Fibroblast of lung (primary cell): ENCODE measurements at regions not wholly inside any gene's neighbourhood (a gene's known extent, or its start where the extent isn't known, plus 50 kb on each side); places are given as distances from the start of the nearest gene placed in this dataset.

Experiments
- DNase-seq, 2 donors: peaks; one replicate each; pipeline versions ENCODE4 v3.0.0 to v3.0.0-alpha.2; 2010; ENCODE audit warnings: low read depth in 2 of 2
- H2AFZ ChIP-seq: 2 replicates; pipeline ENCODE4 v1.5.1; 2012; ENCODE audit warnings: low read length, control low read depth, inconsistent platforms
- H3K27ac ChIP-seq: 2 replicates; pipeline ENCODE4 v1.5.1; 2011; ENCODE audit warnings: low read length, control low read depth; ENCODE audit not compliant: insufficient read depth
- H3K27me3 ChIP-seq: 2 replicates; pipeline ENCODE4 v1.5.1; 2011; ENCODE audit warnings: mild to moderate bottlenecking, low read length; ENCODE audit not compliant: control insufficient read depth, insufficient read depth
- H3K36me3 ChIP-seq: 2 replicates; pipeline ENCODE4 v1.5.1; 2011; ENCODE audit warnings: low read length; ENCODE audit not compliant: control insufficient read depth, insufficient read depth
- H3K4me1 ChIP-seq: 2 replicates; pipeline ENCODE4 v1.5.1; 2011; ENCODE audit warnings: low read length; ENCODE audit not compliant: control insufficient read depth, insufficient read depth; ENCODE audit errors: extremely low read depth
- H3K4me2 ChIP-seq: 2 replicates; pipeline ENCODE4 v1.5.1; 2011; ENCODE audit warnings: low read length, control low read depth; ENCODE audit not compliant: insufficient read depth; ENCODE audit errors: extremely low read depth
- H3K4me3 ChIP-seq, 4 experiments: fragments of 200-600 bp in 1 of 4; sonication (generic) in 1 of 4; replicated peaks in 1 of 4; 2 replicates each; pipeline ENCODE4 v1.5.1; 2011 to 2016; ENCODE audit warnings: low read length in 4 of 4, low read depth in 3 of 4, mild to moderate bottlenecking in 3 of 4, control low read depth in 2 of 4, inconsistent platforms in 1 of 4, mixed read lengths in 1 of 4; ENCODE audit not compliant: insufficient read depth in 1 of 4; ENCODE audit errors: control extremely low read depth in 1 of 4
- H3K79me2 ChIP-seq: 2 replicates; pipeline ENCODE4 v1.5.1; 2012; ENCODE audit warnings: mild to moderate bottlenecking, low read length, inconsistent platforms; ENCODE audit not compliant: control insufficient read depth, insufficient read depth
- H3K9ac ChIP-seq: 2 replicates; pipeline ENCODE4 v1.5.1; 2011; ENCODE audit warnings: mild to moderate bottlenecking, low read length, control low read depth; ENCODE audit not compliant: insufficient read depth
- H3K9me3 ChIP-seq: 2 replicates; pipeline ENCODE4 v1.5.1; 2012; ENCODE audit warnings: low read depth, low read length; ENCODE audit not compliant: control insufficient read depth, insufficient read depth
- H4K20me1 ChIP-seq: 2 replicates; pipeline ENCODE4 v1.5.1; 2011; ENCODE audit warnings: low read length; ENCODE audit not compliant: control insufficient read depth, insufficient read depth; ENCODE audit errors: extremely low read depth
- CTCF ChIP-seq, 2 donors: IDR thresholded peaks in 1 of 2; conservative IDR thresholded peaks in 1 of 2; 1 replicate in 1 of 2; 2 replicates in 1 of 2; pipeline ENCODE4 v1.5.1; 2011 to 2012; ENCODE audit warnings: low read length in 2 of 2, control low read depth in 1 of 2, inconsistent platforms in 1 of 2, low read depth in 1 of 2, mild to moderate bottlenecking in 1 of 2
- EZH2 ChIP-seq: IDR thresholded peaks from 2 replicates; pipeline ENCODE4 v1.5.1; 2012; ENCODE audit warnings: low read length, control low read depth, mild to moderate bottlenecking; ENCODE audit errors: missing control alignments

GRCh38 chr2:217563565-217563964 is 439.2 kb downstream of the TNS1 start:
- no peaks in the 10 kb centered on the region for H4K20me1 ChIP-seq
- no peak for DNase-seq
- TF ChIP-seq CTCF (conservative IDR thresholded peaks at IDR 0.05 in 1 of 2, IDR thresholded peaks at IDR 0.05 in 1 of 2; ENCODE audit: low read depth in 1 of 2, low read length in 2 of 2) (no peak), EZH2 (no peak)
- H3K36me3 ChIP-seq = no peaks in the 10 kb centered on the region
- no peaks in the 10 kb centered on the region for H3K4me1 ChIP-seq
- no peak overlapping the region for H2AFZ ChIP-seq
- H3K9ac ChIP-seq = no peak overlapping the region
- no peak overlapping the region for H3K4me2 ChIP-seq
- H3K27ac ChIP-seq = no peak overlapping the region
- H3K79me2 ChIP-seq = no peaks in the 10 kb centered on the region
- no peaks in the 10 kb centered on the region for H3K27me3 ChIP-seq
- H3K9me3 ChIP-seq = no peaks in the 10 kb centered on the region
- no peak overlapping the region for H3K4me3 ChIP-seq

- no peaks in the 10 kb centered on the region for H3K4me1 ChIP-seq
- no peaks in the 10 kb centered on the region for H3K9me3 ChIP-seq
- no peaks in the 10 kb centered on the region for H3K27me3 ChIP-seq
- no peaks in the 10 kb centered on the region for H3K79me2 ChIP-seq
- H3K9ac ChIP-seq = no peak overlapping the region
- H3K4me2 ChIP-seq = no peak overlapping the region
- no peak overlapping the region for H3K4me3 ChIP-seq
- DNase-seq = no peak
- H3K36me3 ChIP-seq = no peaks in the 10 kb centered on the region
- H3K27ac ChIP-seq = no peak overlapping the region
- no peaks in the 10 kb centered on the region for H4K20me1 ChIP-seq
- TF ChIP-seq CTCF (conservative IDR thresholded peaks at IDR 0.05 in 1 of 2, IDR thresholded peaks at IDR 0.05 in 1 of 2; ENCODE audit: low read depth in 1 of 2, low read length in 2 of 2) (no peak), EZH2 (no peak)
- no peak overlapping the region for H2AFZ ChIP-seq
Observed at GRCh38 chr2:217562871-217563480, 439.8 kb downstream of the TNS1 start.

GRCh38 chr2:217559084-217559483 is 443.7 kb downstream of the TNS1 start:
- Histone ChIP-seq H3K4me3 (no peak overlapping the region), H3K27ac (no peak overlapping the region), H3K79me2 (no peaks in the 10 kb centered on the region), H3K9ac (no peak overlapping the region), H3K4me1 (no peaks in the 10 kb centered on the region), H3K4me2 (no peak overlapping the region), H3K27me3 (no peaks in the 10 kb centered on the region), H2AFZ (no peak overlapping the region), H4K20me1 (no peaks in the 10 kb centered on the region), H3K36me3 (no peaks in the 10 kb centered on the region), H3K9me3 (no peaks in the 10 kb centered on the region)
- TF ChIP-seq CTCF (conservative IDR thresholded peaks at IDR 0.05 in 1 of 2, IDR thresholded peaks at IDR 0.05 in 1 of 2; ENCODE audit: low read depth in 1 of 2, low read length in 2 of 2) (no peak), EZH2 (no peak)
- DNase-seq = no peak
